ENCODE measurements at regions not wholly inside any gene's neighbourhood (a gene's known extent, or its start where the extent isn't known, plus 50 kb on each side); places are given as distances from the start of the nearest gene placed in this dataset.

DNA sequence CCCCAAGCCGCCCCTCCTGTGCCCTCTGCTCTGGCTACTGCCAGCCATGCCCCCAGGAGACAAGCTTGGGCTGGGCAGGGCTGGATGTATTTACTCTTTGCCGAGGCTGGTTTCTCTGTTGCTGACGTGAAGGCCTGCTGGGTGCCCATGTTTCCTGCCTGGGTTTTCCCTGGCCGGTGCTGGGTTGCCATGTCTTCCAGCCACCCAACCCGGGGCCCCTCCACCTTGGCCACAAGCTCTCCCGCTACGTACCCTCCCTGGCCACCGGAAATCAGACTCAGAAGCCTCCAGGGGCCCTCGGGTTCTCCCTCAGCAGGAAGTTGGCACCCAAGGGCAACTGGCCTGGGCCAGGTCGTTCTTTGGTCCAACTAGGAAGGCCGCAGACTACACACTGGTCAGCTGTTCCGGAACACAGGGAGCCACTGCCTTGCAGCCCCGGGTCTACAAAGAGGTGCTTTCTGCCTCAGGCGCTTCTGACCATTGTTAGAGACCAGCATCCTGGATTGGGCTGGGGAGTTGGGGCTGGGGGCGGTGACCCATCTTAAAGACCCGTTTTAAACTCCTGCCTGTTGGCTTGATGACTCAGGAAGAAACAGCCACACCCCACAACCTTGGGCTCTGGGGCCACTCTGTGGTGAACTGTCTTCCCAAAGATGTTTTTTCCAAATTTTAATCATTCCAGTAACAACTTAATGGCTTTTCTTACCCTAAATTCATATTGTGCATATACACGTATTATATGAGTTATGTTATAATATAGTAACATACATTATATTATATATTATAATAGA, 71.2 kb upstream of the RUNX3 start:
- no peak for DNase-seq
- TF ChIP-seq, protein P1, sequence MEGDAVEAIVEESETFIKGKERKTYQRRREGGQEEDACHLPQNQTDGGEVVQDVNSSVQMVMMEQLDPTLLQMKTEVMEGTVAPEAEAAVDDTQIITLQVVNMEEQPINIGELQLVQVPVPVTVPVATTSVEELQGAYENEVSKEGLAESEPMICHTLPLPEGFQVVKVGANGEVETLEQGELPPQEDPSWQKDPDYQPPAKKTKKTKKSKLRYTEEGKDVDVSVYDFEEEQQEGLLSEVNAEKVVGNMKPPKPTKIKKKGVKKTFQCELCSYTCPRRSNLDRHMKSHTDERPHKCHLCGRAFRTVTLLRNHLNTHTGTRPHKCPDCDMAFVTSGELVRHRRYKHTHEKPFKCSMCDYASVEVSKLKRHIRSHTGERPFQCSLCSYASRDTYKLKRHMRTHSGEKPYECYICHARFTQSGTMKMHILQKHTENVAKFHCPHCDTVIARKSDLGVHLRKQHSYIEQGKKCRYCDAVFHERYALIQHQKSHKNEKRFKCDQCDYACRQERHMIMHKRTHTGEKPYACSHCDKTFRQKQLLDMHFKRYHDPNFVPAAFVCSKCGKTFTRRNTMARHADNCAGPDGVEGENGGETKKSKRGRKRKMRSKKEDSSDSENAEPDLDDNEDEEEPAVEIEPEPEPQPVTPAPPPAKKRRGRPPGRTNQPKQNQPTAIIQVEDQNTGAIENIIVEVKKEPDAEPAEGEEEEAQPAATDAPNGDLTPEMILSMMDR (IDR thresholded peaks at IDR 0.05 in 4 of 5, conservative IDR thresholded peaks at IDR 0.05 in 1 of 5): no peak
- TF ChIP-seq POLR2A (IDR thresholded peaks at IDR 0.05): no peak
- Histone ChIP-seq H3K27ac (no peak overlapping the region), H3K4me1 (no peaks in the 10 kb centered on the region), H3K36me3 (no peaks in the 10 kb centered on the region), H3K4me3 (no peak overlapping the region), H3K9me3 (no peaks in the 10 kb centered on the region), H3K27me3 (peaks cover 0 to 3% (median 0%) of the 10 kb centered on the region in 3 donors)
- intact Hi-C loops (cut with DNase I; ENCODE audit: low total_unique reads) (no loop called here), in situ Hi-C loops (cut with MboI; ENCODE audit: low sequenced_read_pairs in 4 of 4) (no loop called here)
- ATAC-seq: no peak

DNA sequence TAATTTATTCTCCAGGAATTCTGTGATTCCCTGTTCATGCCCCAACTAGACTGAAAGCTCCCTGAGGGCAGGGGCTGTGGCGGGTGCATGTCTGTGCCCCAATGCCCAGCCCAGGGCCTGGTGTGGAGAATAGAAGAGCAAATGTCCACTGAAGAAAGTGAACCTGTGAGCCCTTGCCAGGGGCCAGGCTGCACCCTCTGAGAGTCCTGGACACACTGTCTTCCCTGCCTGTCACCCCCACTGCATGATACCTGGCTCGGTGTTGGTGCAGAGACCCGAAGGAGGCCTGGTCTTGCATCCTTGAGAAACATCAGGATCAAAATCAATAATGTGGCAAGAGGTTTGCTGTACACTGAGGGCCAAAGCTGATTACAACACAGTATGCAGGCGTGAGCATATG, 69.8 kb upstream of the RUNX3 start:
- Histone ChIP-seq H3K4me1 (no peaks in the 10 kb centered on the region), H3K9me3 (no peaks in the 10 kb centered on the region), H3K27me3 (no peaks in the 10 kb centered on the region), H3K36me3 (no peaks in the 10 kb centered on the region), H3K4me3 (no peak overlapping the region), H3K27ac (no peak overlapping the region)
- in situ Hi-C loops (cut with MboI; ENCODE audit: low sequenced_read_pairs in 4 of 4): no loop called here
- TF ChIP-seq, protein P1 (IDR thresholded peaks at IDR 0.05 in 4 of 5, conservative IDR thresholded peaks at IDR 0.05 in 1 of 5): no peak
- TF ChIP-seq POLR2A (IDR thresholded peaks at IDR 0.05): no peak
- ATAC-seq (no peak), DNase-seq (no peak)
- intact Hi-C loops (cut with DNase I; ENCODE audit: low total_unique reads): no loop called here

DNA sequence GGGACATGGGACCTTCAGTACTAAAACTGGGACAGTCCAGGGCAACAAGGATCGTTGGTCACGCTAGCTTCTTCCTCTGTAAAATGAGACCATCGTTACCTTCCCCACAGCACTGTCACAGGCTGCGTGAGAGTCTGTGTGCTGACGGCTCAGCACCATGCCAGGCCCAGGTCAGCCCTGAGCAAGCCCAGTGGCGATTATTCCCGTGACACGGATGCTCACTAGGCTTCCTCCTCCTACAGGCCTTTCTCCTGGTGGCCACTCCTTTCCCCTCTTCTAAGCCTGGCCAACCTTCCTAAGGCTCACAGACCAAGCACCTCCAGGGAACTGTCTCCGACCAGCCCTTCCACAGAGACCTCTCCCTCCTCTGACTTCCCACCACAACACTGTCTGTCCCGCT, 69.3 kb upstream of the RUNX3 start:
- in situ Hi-C loops (cut with MboI; ENCODE audit: low sequenced_read_pairs in 4 of 4): no loop called here
- TF ChIP-seq POLR2A (IDR thresholded peaks at IDR 0.05): no peak
- TF ChIP-seq, protein P1 (IDR thresholded peaks at IDR 0.05 in 4 of 5, conservative IDR thresholded peaks at IDR 0.05 in 1 of 5): no peak
- ATAC-seq (no peak), DNase-seq (no peak)
- Histone ChIP-seq H3K36me3 (no peaks in the 10 kb centered on the region), H3K27ac (no peak overlapping the region), H3K4me1 (no peaks in the 10 kb centered on the region), H3K4me3 (no peak overlapping the region), H3K9me3 (no peaks in the 10 kb centered on the region), H3K27me3 (no peaks in the 10 kb centered on the region)
- intact Hi-C loops (cut with DNase I; ENCODE audit: low total_unique reads): no loop called here

DNA sequence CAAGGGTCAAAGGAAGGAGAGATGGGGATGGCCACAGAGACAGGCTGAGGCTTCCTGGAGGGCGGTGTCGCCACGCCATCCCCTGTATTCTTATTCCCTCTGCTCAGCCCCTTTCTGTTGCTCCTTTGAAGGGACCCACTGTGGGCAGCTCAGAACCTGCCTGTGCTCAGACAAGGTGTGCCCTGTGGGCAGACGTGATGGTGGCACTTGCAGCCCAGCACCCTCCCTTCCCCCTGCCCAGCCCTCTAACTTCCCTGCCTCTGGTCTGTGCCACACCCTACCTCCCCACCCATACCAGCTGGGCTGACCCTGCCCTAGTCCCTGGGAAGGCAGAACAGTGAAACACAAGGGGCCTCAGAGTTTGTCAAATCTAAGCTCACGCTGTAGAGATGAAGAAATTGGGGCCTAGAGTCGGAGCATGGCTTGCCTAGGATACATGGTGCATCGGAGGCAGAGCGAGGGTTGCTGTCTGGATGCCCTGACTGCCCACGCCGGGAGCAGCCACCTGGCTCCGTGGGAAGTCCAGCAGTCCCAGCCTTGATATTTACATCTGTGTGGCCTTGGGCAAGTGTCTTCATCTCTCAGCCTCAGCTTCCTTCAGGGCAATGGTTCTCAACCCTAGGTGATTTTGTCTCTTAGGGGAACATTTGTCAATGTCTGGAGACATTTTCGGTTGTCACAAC, 68.6 kb upstream of the RUNX3 start:
- H3K36me3 ChIP-seq: no peaks in the 10 kb centered on the region
- intact Hi-C loops (cut with DNase I; ENCODE audit: low total_unique reads): no loop called here
- H3K9me3 ChIP-seq: no peaks in the 10 kb centered on the region
- in situ Hi-C loops (cut with MboI; ENCODE audit: low sequenced_read_pairs in 4 of 4): no loop called here
- no peak for ATAC-seq
- no peak overlapping the region for H3K27ac ChIP-seq
- H3K27me3 ChIP-seq: no peaks in the 10 kb centered on the region
- H3K4me1 ChIP-seq: no peaks in the 10 kb centered on the region
- no peak overlapping the region for H3K4me3 ChIP-seq
- TF ChIP-seq POLR2A (IDR thresholded peaks at IDR 0.05): no peak
- TF ChIP-seq, protein P1 (IDR thresholded peaks at IDR 0.05 in 4 of 5, conservative IDR thresholded peaks at IDR 0.05 in 1 of 5): no peak
- no peak for DNase-seq
